PFSK-1 (cell line): ENCODE measurements at regions not wholly inside any gene's neighbourhood (a gene's known extent, or its start where the extent isn't known, plus 50 kb on each side); places are given as distances from the start of the nearest gene placed in this dataset.

Source experiments
- POLR2AphosphoS5 ChIP-seq: IDR thresholded peaks from 2 replicates; pipeline ENCODE4 v1.6.1; 2012; ENCODE audit warnings: low read depth, mild to moderate bottlenecking, control low read depth, low read length, moderate library complexity
- SIN3A ChIP-seq: IDR thresholded peaks from 2 replicates; pipeline ENCODE4 v1.6.1; 2012; ENCODE audit warnings: mild to moderate bottlenecking, low read length, moderate library complexity, borderline replicate concordance; ENCODE audit not compliant: insufficient read depth
- TAF1 ChIP-seq: IDR thresholded peaks from 2 replicates; pipeline ENCODE4 v1.6.1; 2012; ENCODE audit warnings: low read length, control low read depth, borderline replicate concordance; ENCODE audit not compliant: insufficient read depth
- TF ChIP-seq, protein P1 (sequence below), 2 experiments: IDR thresholded peaks; 2 replicates each; pipeline versions ENCODE4 v1.6.1 to v1.8.0; 2011 to 2012; ENCODE audit warnings: low read depth in 2 of 2, low read length in 2 of 2, control low read depth in 1 of 2, inconsistent platforms in 1 of 2, mild to moderate bottlenecking in 1 of 2, moderate library complexity in 1 of 2; ENCODE audit not compliant: insufficient read depth in 1 of 2

DNA sequence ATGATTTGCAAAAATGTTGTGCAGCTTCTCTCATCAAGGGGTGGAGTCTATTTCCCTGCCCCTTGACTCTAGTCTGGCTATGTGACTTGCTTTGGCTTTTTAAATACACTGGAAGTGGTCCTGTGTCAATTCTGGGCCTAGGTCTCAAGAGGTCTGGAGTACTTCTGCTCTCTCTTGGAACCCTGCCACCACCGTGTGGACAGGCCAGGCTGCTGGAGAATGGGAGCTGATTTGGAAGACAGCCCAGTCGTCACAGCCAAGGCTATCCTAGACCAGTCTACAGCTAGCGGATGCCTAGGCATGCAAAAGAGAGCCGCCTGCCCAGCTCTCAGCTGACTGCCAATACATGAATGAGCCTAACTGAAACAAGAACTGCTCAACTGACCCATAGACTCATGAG lies 56.7 kb upstream of the CLINT1 start:
- no peak for TF ChIP-seq POLR2AphosphoS5
- TF ChIP-seq, protein P1, sequence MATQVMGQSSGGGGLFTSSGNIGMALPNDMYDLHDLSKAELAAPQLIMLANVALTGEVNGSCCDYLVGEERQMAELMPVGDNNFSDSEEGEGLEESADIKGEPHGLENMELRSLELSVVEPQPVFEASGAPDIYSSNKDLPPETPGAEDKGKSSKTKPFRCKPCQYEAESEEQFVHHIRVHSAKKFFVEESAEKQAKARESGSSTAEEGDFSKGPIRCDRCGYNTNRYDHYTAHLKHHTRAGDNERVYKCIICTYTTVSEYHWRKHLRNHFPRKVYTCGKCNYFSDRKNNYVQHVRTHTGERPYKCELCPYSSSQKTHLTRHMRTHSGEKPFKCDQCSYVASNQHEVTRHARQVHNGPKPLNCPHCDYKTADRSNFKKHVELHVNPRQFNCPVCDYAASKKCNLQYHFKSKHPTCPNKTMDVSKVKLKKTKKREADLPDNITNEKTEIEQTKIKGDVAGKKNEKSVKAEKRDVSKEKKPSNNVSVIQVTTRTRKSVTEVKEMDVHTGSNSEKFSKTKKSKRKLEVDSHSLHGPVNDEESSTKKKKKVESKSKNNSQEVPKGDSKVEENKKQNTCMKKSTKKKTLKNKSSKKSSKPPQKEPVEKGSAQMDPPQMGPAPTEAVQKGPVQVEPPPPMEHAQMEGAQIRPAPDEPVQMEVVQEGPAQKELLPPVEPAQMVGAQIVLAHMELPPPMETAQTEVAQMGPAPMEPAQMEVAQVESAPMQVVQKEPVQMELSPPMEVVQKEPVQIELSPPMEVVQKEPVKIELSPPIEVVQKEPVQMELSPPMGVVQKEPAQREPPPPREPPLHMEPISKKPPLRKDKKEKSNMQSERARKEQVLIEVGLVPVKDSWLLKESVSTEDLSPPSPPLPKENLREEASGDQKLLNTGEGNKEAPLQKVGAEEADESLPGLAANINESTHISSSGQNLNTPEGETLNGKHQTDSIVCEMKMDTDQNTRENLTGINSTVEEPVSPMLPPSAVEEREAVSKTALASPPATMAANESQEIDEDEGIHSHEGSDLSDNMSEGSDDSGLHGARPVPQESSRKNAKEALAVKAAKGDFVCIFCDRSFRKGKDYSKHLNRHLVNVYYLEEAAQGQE (IDR thresholded peaks at IDR 0.05; ENCODE audit: insufficient read depth in 1 of 2, low read depth in 2 of 2, low read length in 2 of 2), result no peak
- peak; percentile 57; the same call in 1 of the 2 replicates for TF ChIP-seq SIN3A
- TF ChIP-seq TAF1, result no peak
